Activated CD8-positive, alpha-beta memory T cell treated with anti-CD3 and anti-CD28 coated beads for 24 hours (primary cell): ENCODE measurements at regions not wholly inside any gene's neighbourhood (a gene's known extent, or its start where the extent isn't known, plus 50 kb on each side); places are given as distances from the start of the nearest gene placed in this dataset.

ENCODE experiments used
- DNase-seq: peaks from one replicate; pipeline ENCODE4 v3.0.0-alpha.2; 2020

DNA sequence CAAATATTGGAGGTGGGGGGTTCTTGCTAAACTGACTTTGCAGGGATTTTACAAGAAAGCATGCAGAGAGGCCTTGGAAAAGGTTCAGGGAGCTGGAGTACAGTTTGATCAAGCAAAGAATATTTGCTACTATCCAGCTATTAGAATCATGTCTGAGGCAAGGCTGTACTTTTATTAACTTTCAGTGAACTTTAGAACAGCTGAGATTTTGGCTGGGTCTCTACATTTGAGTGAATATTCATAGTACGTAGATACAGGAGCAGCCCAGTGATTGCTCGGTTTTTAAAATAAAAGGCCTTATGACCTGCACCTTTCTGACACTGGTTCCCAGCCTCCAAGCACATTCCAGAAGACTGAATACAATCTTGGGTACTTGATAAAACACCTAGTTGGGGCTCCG, 496.8 kb upstream of the AKR1E2 start:
- no peak for DNase-seq

DNA sequence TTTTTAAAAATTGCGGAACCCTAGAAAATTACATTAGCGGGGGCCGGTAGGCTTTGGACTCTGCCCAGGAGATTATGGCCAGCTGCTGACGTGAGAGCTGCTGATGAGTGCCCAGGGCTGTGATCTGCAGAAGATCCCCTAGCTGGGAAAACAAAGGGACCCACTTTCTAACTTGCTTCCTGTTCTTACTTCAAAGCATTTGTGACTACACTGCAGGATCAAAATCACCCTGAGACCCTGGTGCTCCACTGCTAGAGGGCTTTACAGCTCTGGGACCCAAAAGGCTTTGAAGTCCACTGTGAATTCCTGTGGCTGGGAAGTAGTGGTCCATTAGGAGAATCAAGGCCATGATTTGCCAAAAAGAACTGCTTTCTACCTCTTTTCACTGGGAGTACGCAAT, 499.4 kb upstream of the AKR1E2 start:
- no peak for DNase-seq

DNA sequence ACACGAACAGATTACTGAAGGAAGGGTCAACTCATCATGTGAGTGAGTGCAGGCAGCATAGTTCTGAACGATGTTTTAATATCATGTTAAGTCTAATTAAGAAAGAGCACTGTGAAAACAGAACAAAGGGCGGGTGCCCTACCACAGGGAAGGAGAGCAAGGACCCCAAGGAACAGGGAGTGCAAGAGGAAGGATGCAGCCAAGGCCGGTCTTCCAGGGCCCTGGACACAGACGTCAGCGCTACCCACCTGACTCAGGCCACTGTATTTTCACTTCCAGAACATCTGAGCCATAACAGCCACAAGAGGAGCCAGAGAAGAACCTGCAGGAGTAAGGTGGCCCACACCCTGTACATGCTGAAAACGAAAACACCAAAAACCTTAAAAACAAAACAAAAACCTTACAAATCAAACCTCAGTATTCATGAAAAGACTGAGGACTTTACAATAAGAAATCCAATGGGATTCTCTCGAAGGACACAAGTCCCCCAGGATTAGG, 506.1 kb upstream of the AKR1E2 start:
- no peak for DNase-seq

GRCh38 chr10:4316161-4316810, 509.7 kb upstream of the AKR1E2 start:
- DNase-seq: no peak

DNA sequence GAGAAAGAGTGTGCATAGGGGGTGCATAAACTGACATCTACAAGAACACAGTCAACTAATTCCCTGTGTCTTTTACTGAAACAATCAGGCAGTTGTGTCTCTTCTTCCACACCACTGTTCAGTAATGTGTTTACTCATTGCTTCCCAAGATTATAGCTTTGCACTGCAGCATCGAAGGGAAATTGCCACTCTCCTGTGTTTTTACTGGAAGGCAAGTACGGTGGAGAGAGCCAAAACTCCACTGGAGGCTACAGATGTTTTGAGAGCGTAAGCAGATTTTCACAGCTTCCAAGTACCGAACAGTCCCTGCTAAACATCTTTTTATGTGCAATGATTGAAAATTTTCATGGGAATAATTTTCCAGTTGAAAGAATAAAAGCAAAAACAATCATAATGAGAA, 510.5 kb upstream of the AKR1E2 start:
- no peak for DNase-seq

DNA sequence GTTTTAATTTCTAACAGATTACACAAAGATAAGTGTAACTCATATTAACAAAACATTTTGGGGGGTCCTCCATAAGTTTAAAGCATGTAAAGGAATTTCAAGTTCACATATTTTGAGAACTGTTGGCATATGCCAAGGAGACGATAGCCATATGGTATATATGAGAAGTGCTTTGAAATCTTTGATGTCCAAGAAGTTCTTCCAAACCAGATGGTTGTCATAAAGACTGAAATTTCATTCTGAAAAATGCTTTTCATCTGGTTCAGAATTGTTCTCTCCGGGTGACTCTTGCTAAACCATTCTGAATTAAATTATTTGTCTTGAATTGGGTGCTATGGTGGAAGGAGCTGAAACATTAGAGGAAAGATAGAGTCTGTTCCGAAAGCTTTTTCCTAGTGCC, 513.0 kb upstream of the AKR1E2 start:
- no peak for DNase-seq

- no peak for DNase-seq
Observed at GRCh38 chr10:4312051-4312835, 513.8 kb upstream of the AKR1E2 start.

GRCh38 chr10:4310172-4310571, 515.8 kb upstream of the AKR1E2 start:
- DNase-seq: no peak

DNA sequence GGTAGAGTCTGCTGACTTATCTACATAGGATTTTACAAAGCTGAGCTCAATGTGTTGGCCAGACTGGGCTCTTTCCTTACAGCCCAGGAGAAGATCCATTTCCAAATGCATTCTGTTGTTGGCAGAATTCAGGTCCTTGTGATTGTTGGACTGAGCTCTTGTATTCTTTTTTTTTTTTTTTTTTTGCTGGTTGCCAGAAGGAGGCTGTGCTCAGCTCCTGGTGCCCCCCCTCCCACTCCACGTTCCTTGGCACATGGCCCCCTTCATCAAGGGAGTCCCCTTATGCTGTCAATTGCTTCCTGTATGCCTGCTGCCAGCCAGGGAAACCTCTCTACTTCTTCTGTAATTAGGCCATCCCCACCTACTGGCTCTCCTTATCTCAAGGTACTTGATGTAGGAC, 518.1 kb upstream of the AKR1E2 start:
- no peak for DNase-seq

GRCh38 chr10:4306871-4307270, 519.1 kb upstream of the AKR1E2 start:
- no peak for DNase-seq

DNA sequence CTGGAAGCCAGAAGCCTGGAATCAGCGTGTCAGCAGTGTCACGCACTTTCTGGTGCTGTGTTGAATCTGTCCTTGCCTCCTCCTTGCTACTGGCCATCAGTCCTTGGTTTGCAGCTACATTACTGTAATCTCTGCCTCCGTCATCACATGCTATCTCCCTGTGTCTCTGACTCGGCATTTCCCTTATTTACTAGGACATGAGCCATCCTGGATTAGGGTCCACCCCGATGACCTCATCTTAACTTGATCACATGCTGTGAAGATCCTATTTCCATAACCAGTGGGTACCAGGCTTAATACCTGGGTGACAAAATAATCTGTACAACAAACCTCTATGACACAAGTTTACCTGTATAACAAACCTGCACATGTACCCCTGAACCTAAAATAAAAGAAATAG, 518.0 kb upstream of the KLF6 start:
- DNase-seq: no peak

DNA sequence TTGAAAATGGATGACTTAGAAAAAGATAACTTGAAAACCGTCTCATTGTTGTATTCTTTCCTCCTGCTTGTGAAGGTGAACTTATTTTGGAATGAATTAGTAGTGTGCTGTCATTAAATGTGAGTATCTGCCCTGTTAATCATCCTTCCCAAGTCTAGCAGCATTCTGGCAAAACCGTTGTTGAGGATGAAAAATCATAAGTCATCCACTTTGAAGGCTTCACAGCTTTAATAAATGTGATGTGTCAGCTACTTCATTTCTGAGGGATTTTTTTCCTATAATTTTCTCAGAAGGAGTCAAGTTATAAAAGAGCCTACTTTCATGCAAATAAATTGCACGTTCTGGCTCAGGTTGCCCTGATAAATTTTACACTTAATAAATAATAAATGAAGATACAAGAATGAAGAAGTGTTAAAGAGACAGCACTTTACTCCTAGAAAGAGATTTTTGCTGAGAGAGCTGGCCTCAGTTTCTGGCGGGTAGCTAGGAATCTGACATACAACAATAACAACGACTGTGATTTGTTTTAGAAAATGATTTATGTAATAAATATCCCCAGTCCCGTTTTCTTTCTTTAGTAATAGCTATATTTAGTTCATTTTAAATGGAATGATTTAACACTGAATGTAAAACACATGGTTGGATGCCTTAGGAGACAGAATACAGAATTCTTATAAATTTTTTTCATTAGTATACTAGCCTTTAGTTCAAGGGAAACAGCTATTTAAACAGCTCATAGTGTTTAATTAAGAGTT, 516.5 kb upstream of the KLF6 start:
- no peak for DNase-seq

DNA sequence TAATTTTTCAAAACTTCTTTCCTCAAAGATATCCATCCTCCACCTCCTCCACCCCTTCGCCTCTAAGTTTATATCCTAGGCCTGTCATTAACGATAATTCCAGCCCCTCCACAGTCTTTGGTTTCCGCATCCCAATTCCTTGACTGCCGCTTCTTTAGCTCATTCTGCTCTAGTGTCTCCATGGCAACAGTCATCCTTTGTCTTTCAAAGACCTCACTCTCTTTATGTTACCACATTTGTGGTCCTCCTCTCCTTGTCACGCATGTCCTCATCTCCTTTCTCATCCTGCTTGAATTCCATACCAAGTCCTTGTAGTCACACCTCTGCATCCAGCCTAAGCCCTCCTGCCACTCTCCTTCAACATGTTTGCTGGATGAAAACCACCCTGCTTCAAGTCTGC, 511.2 kb upstream of the KLF6 start:
- DNase-seq: no peak

- no peak for DNase-seq
Observed at GRCh38 chr10:4294996-4295792, 510.2 kb upstream of the KLF6 start.

DNA sequence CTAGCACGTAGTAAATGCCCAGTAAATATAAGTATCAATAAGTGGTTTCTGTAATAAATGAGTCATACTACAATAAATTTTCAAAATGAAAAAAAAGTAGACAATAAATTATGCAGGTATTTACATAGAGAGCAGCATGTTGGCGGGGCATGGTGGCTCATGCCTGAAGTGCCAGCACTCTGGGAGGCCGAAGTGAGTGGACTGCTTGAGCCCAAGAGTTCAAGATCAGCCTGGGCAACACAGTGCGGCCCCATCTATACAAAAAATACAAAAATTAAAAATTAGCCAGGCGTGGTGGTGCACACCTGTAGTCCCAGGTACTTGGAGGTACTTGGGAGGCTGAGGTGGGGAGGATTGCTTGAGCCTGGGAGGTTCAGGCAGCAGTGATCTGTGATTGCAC, 509.3 kb upstream of the KLF6 start:
- DNase-seq: no peak

- DNase-seq: no peak
Observed at GRCh38 chr10:4291990-4292389, 507.0 kb upstream of the KLF6 start.

DNA sequence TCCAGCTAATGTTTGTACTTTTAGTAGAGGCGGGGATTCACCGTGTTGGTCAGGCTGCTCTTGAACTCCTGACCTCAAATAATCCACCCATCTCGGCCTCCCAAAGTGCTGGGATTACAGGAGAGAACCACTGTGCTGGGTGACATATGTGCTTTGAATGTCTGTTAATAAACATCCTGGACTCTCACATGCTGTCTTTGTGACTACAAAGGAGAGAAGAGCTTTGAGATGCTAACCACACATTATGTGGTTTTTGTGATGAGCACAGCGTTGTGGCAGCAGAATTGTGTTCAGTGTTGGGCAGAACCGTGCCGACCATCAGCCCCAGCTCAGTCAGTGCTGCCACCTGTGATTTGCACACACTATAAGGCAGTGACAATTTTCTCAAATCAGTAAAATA, 500.1 kb upstream of the KLF6 start:
- DNase-seq: no peak

- DNase-seq: no peak
Observed at GRCh38 chr10:4283846-4284610, 499.0 kb upstream of the KLF6 start.

DNA sequence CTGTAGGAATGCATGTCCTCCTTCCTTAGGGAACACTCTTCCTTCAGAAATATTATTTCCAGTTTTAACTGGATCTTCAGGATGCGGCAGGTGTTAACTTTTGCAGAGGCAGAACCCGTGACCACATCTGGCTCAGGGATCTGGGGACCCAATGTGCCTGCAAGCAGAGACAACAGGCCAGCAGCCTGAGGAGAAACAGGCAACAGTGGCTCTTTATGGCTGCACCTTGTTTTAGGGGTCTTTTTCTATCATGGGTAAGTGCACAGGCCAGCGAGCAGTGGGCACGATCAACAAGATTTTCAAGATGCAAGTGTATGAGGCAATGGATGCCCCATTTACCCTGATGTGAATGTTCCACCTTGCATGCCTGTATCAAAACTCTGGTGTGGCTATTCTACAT, 497.5 kb upstream of the KLF6 start:
- no peak for DNase-seq

GRCh38 chr10:4281190-4281825, 496.3 kb upstream of the KLF6 start:
- no peak for DNase-seq

DNA sequence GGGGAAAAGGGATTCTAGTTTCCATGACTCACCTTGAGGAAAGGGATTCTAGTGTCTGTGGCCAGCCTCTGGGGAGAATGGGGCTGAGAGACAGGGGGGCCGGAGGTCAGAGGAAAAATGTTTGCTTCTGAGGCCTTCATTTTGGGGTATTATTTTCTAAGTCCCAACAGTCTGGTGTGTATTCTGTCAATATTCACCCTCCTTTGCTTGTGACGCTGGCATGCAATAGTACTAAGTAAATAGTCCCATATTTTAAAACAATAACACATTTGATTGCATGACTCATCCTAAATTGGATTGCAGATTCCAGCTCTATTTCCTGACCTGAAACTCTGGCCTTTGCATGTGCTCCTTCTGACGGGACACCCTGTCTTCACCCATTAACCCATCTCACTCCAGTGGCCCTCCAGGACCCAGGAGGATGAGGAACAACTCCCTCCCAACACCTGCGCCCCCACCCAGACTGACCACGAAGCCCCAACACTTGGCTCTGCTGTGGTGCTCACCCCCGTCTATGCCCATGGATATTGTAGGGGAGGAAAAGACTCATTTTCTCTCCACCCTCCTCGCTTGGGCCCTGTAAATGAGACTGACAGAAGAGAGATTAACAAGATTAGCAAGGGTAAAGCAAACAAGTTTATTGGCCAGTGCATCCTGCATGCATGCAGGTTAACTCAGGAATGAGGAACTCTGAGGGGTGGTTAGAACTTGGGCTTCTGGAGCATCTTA, 495.6 kb upstream of the KLF6 start:
- DNase-seq: no peak
